Stimulated activated CD4-positive, alpha-beta T cell treated with anti-CD3 and anti-CD28 coated beads, Interleukin-4, amount 100 ng/mL, for 4 hours (primary cell): ENCODE measurements at regions not wholly inside any gene's neighbourhood (a gene's known extent, or its start where the extent isn't known, plus 50 kb on each side); places are given as distances from the start of the nearest gene placed in this dataset.

Source experiments
- DNase-seq, 2 experiments: peaks; one replicate each; pipeline ENCODE4 v3.0.0-alpha.2; 2020

GRCh38 chr2:6554466-6554865 is 311.2 kb downstream of the CMPK2 start:
- DNase-seq, result no peak

- no peak for DNase-seq
Observed at GRCh38 chr2:6556755-6557154, 309.0 kb downstream of the CMPK2 start.

- no peak for DNase-seq
Observed at GRCh38 chr2:6557737-6558136, 308.0 kb downstream of the CMPK2 start.

GRCh38 chr2:6562771-6563170 is 302.9 kb downstream of the CMPK2 start:
- no peak for DNase-seq

GRCh38 chr2:6564326-6564725 is 301.4 kb downstream of the CMPK2 start:
- no peak for DNase-seq

GRCh38 chr2:6574121-6574520 is 291.6 kb downstream of the CMPK2 start:
- no peak for DNase-seq

GRCh38 chr2:6576302-6576701 is 289.4 kb downstream of the CMPK2 start:
- no peak for DNase-seq

- no peak for DNase-seq
Observed at GRCh38 chr2:6577960-6578359, 287.7 kb downstream of the CMPK2 start.

- no peak for DNase-seq
Observed at GRCh38 chr2:6578416-6578815, 287.3 kb downstream of the CMPK2 start.

- no peak for DNase-seq
Observed at GRCh38 chr2:6579281-6579680, 286.4 kb downstream of the CMPK2 start.

GRCh38 chr2:6580982-6581381 is 284.7 kb downstream of the CMPK2 start:
- no peak for DNase-seq

GRCh38 chr2:6589150-6589549 is 276.6 kb downstream of the CMPK2 start:
- DNase-seq, result no peak

GRCh38 chr2:6590442-6590841 is 275.3 kb downstream of the CMPK2 start:
- no peak for DNase-seq

GRCh38 chr2:6602471-6602870 is 263.2 kb downstream of the CMPK2 start:
- no peak for DNase-seq

- DNase-seq, result no peak
Observed at GRCh38 chr2:6605836-6606505, 259.7 kb downstream of the CMPK2 start.

GRCh38 chr2:6617794-6618193 is 247.9 kb downstream of the CMPK2 start:
- DNase-seq, result no peak

- DNase-seq, result no peak
Observed at GRCh38 chr2:6618201-6618600, 247.5 kb downstream of the CMPK2 start.

GRCh38 chr2:6623746-6624145 is 242.0 kb downstream of the CMPK2 start:
- DNase-seq, result no peak

- no peak for DNase-seq
Observed at GRCh38 chr2:6626401-6627012, 239.2 kb downstream of the CMPK2 start.

GRCh38 chr2:6627316-6627715 is 238.4 kb downstream of the CMPK2 start:
- no peak for DNase-seq

- no peak for DNase-seq
Observed at GRCh38 chr2:6630209-6630608, 235.5 kb downstream of the CMPK2 start.

- DNase-seq, result no peak
Observed at GRCh38 chr2:6635296-6635695, 230.4 kb downstream of the CMPK2 start.

GRCh38 chr2:6637330-6637729 is 228.4 kb downstream of the CMPK2 start:
- no peak for DNase-seq

GRCh38 chr2:6639929-6640620 is 225.6 kb downstream of the CMPK2 start:
- DNase-seq, result no peak
